Testis (tissue), 2 donors: ENCODE measurements at regions not wholly inside any gene's neighbourhood (a gene's known extent, or its start where the extent isn't known, plus 50 kb on each side); places are given as distances from the start of the nearest gene placed in this dataset.

Source experiments
- DNase-seq: peaks from one replicate; pipeline ENCODE4 v3.0.0-alpha.2; 2019
- H3K27ac ChIP-seq, 2 donors: fragments of 200-600 bp; sonication (generic); one replicate each; pipeline ENCODE4 v1.5.1; 2019
- H3K27me3 ChIP-seq: fragments of 200-600 bp; sonication (generic); one replicate; pipeline ENCODE4 v1.5.1; 2019
- H3K36me3 ChIP-seq: fragments of 200-600 bp; sonication (generic); one replicate; pipeline ENCODE4 v1.5.1; 2017; ENCODE audit warnings: low read depth; ENCODE audit errors: missing control alignments
- H3K4me1 ChIP-seq: fragments of 200-600 bp; sonication (generic); one replicate; pipeline ENCODE4 v1.5.1; 2019
- H3K4me3 ChIP-seq, 2 donors: fragments of 200-600 bp; sonication (generic); one replicate each; pipeline ENCODE4 v1.5.1; 2017 to 2019
- H3K9me3 ChIP-seq: fragments of 200-600 bp; sonication (generic); one replicate; pipeline ENCODE4 v1.5.1; 2017
- CTCF ChIP-seq, 3 experiments: fragments of 450-650 bp in 2 of 3; fragments of 200-600 bp in 1 of 3; sonication (generic) in 1 of 3; IDR thresholded peaks; one replicate each; pipeline ENCODE4 v1.5.1; 2016 to 2019; ENCODE audit warnings: antibody characterized with exemption in 3 of 3, mild to moderate bottlenecking in 2 of 3, moderate library complexity in 1 of 3
- POLR2A ChIP-seq: fragments of 450-650 bp; IDR thresholded peaks from one replicate; pipeline ENCODE4 v1.6.1; 2017; ENCODE audit warnings: antibody characterized with exemption, mild to moderate bottlenecking, moderate library complexity
- WGBS, 2 donors: methylation state at CpG; one replicate each; pipeline ENCODE4 v1.1.5; 2018; 5-methylcytosine and 5-hydroxymethylcytosine counted together
- intact Hi-C: fragments of 100-400 bp; cut with DNase I; formaldehyde crosslinking; loops from one replicate; pipeline ENCODE4 v1.15.1; 2023; ENCODE audit warnings: low total_unique reads

GRCh38 chr1:239758756-239759155 lies 332.9 kb upstream of the FMN2 start:
- 93 to 96% methylated on average over 3 of the region's 3 CpGs for WGBS, 2 donors
- TF ChIP-seq POLR2A (no peak), CTCF (IDR thresholded peaks at IDR 0.05) (no peak)
- DNase-seq = no peak
- no peaks in the 10 kb centered on the region for H3K36me3 ChIP-seq
- no peaks in the 10 kb centered on the region for H3K27me3 ChIP-seq
- H3K4me1 ChIP-seq = no peaks in the 10 kb centered on the region
- no peak overlapping the region for H3K4me3 ChIP-seq
- intact Hi-C loops = no loop called here
- H3K9me3 ChIP-seq = no peaks in the 10 kb centered on the region
- H3K27ac ChIP-seq = no peak overlapping the region

- no peaks in the 10 kb centered on the region for H3K36me3 ChIP-seq
- no peaks in the 10 kb centered on the region for H3K4me1 ChIP-seq
- no peak overlapping the region for H3K27ac ChIP-seq
- WGBS, 2 donors = 92 to 96% methylated on average over 8 of the region's 8 CpGs
- TF ChIP-seq CTCF (IDR thresholded peaks at IDR 0.05) (no peak), POLR2A (no peak)
- H3K4me3 ChIP-seq = no peak overlapping the region
- H3K9me3 ChIP-seq = no peaks in the 10 kb centered on the region
- DNase-seq = no peak
- intact Hi-C loops = no loop called here
- H3K27me3 ChIP-seq = no peaks in the 10 kb centered on the region
These were observed 330.2 kb upstream of the FMN2 start for GRCh38 chr1:239761509-239761908.

DNA sequence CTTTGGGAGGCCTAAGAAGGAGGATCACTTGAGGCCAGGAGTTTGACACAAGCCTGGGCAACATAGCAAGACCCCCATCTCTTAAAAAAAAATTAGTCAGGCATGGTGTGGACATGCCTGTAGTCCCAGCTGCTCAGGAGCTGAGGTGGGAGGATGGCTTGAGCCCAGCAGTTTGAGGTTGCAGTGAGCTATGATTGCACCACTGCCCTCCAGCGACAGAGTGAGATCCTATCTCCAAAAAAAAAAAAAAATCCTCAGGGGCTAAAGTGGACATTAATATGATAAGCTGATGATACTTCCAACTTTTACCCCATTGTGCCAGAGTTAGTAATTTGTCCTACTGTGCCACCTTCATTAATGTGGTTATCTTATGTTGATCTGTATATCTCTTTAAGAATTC lies 327.8 kb upstream of the FMN2 start:
- TF ChIP-seq POLR2A (no peak), CTCF (IDR thresholded peaks at IDR 0.05) (no peak)
- intact Hi-C loops = no loop called here
- WGBS, 2 donors = 81 to 90% methylated on average over 1 of the region's 1 CpG

GRCh38 chr1:239764546-239764945 lies 327.1 kb upstream of the FMN2 start:
- no peak overlapping the region for H3K27ac ChIP-seq
- no peaks in the 10 kb centered on the region for H3K4me1 ChIP-seq
- no peaks in the 10 kb centered on the region for H3K36me3 ChIP-seq
- H3K9me3 ChIP-seq = no peaks in the 10 kb centered on the region
- no peak for DNase-seq
- H3K4me3 ChIP-seq = no peak overlapping the region
- intact Hi-C loops = no loop called here
- 70 to 76% methylated on average over 2 of the region's 2 CpGs for WGBS, 2 donors
- H3K27me3 ChIP-seq = no peaks in the 10 kb centered on the region
- no peak for TF ChIP-seq CTCF (IDR thresholded peaks at IDR 0.05)
- TF ChIP-seq POLR2A = no peak

More for the DNA sequence above, 327.8 kb upstream of the FMN2 start:
- no peaks in the 10 kb centered on the region for H3K27me3 ChIP-seq
- no peak overlapping the region for H3K4me3 ChIP-seq
- no peaks in the 10 kb centered on the region for H3K4me1 ChIP-seq
- DNase-seq = no peak
- H3K27ac ChIP-seq = no peak overlapping the region
- H3K36me3 ChIP-seq = no peaks in the 10 kb centered on the region
- H3K9me3 ChIP-seq = no peaks in the 10 kb centered on the region

- no peaks in the 10 kb centered on the region for H3K27me3 ChIP-seq
- WGBS, 2 donors = 88 to 95% methylated on average over 5 of the region's 5 CpGs
- no peaks in the 10 kb centered on the region for H3K9me3 ChIP-seq
- H3K27ac ChIP-seq = no peak overlapping the region
- no peak overlapping the region for H3K4me3 ChIP-seq
- no peak for DNase-seq
- intact Hi-C loops = no loop called here
- H3K4me1 ChIP-seq = no peaks in the 10 kb centered on the region
- TF ChIP-seq CTCF (IDR thresholded peaks at IDR 0.05) (no peak), POLR2A (no peak)
- no peaks in the 10 kb centered on the region for H3K36me3 ChIP-seq
These were observed 326.5 kb upstream of the FMN2 start for GRCh38 chr1:239765163-239765562.
